Lung (tissue), 11 donors: ENCODE measurements at regions not wholly inside any gene's neighbourhood (a gene's known extent, or its start where the extent isn't known, plus 50 kb on each side); places are given as distances from the start of the nearest gene placed in this dataset.

Experiments
- ATAC-seq: fragments of 200-7000 bp; cut with Tn5 transposase; one replicate; pipeline ENCODE4 v1.9.1; 2020; ENCODE audit warnings: moderate number of reproducible peaks; ENCODE audit not compliant: insufficient read depth, low FRiP score
- DNase-seq, 3 donors: peaks; one replicate each; pipeline ENCODE4 v3.0.0-alpha.2; 2013 to 2017
- H3K27ac ChIP-seq, 2 donors: one replicate each; pipeline ENCODE4 v1.5.1; 2013; ENCODE audit warnings: mild to moderate bottlenecking in 2 of 2, moderate library complexity in 2 of 2, control low read depth in 1 of 2, inconsistent platforms in 1 of 2, low read depth in 1 of 2, low read length in 1 of 2
- H3K27me3 ChIP-seq, 3 donors: one replicate each; pipeline ENCODE4 v1.5.1; 2013; ENCODE audit warnings: low read length in 2 of 3; ENCODE audit not compliant: control insufficient read depth in 3 of 3, insufficient read depth in 3 of 3
- H3K36me3 ChIP-seq, 4 donors: one replicate each; pipeline ENCODE4 v1.5.1; 2013; ENCODE audit warnings: low read length in 4 of 4, mild to moderate bottlenecking in 1 of 4, moderate library complexity in 1 of 4; ENCODE audit not compliant: control insufficient read depth in 4 of 4, insufficient read depth in 4 of 4
- H3K4me1 ChIP-seq, 5 donors: one replicate each; pipeline ENCODE4 v1.5.1; 2013; ENCODE audit warnings: low read length in 5 of 5, mild to moderate bottlenecking in 2 of 5, moderate library complexity in 1 of 5; ENCODE audit not compliant: control insufficient read depth in 5 of 5, insufficient read depth in 5 of 5
- H3K4me3 ChIP-seq: one replicate; pipeline ENCODE4 v1.5.1; 2013; ENCODE audit warnings: mild to moderate bottlenecking, control low read depth, moderate library complexity
- H3K9ac ChIP-seq, 2 donors: one replicate each; pipeline ENCODE4 v1.5.1; 2013; ENCODE audit warnings: low read length in 2 of 2, control low read depth in 1 of 2; ENCODE audit not compliant: insufficient read depth in 1 of 2
- H3K9me3 ChIP-seq, 4 donors: one replicate each; pipeline ENCODE4 v1.5.1; 2013; ENCODE audit warnings: low read length in 3 of 4, mild to moderate bottlenecking in 1 of 4, moderate library complexity in 1 of 4; ENCODE audit not compliant: control insufficient read depth in 4 of 4, insufficient read depth in 3 of 4
- CTCF ChIP-seq: IDR thresholded peaks from 2 replicates; pipeline ENCODE4 v1.5.1; 2012; ENCODE audit warnings: mild to moderate bottlenecking; ENCODE audit errors: control extremely low read depth, extremely low read depth
- WGBS, 2 donors: extraction: QIAGEN DNeasy Blood & Tissue Kit; methylation state at CpG; one replicate each; pipeline ENCODE4 v1.1.7; 2013; 5-methylcytosine and 5-hydroxymethylcytosine counted together
- donor health status: control.
- donor health status: control.
- donor health status: Bipolar disorder and iron deficiency.
- donor health status: healthy.
- donor health status: DM: yes; HTN: yes; CAD: no.

DNA sequence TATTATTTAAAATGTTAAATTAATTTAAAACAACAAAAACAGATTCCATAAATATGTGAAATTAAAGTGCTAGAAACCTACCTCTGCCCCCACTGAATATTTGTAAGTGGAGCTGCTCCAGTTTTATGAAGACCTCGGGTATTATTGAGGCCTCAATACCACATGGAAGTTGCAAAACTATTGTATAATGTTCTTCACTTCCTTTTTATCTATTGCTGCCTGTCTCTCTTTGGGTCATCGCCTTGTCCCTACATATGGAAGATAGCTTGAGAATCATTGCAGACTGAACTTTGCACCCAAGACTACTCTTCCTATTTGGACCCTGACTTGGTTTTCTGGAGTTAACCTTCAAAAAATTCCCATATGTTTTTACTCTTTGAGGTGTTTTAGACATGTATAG, 212.1 kb upstream of the NETO1 start:
- H3K36me3 ChIP-seq, result no peaks in the 10 kb centered on the region
- TF ChIP-seq CTCF, result no peak
- H3K9me3 ChIP-seq, result no peaks in the 10 kb centered on the region
- no peak overlapping the region for H3K27ac ChIP-seq
- 60 to 73% methylated on average over 2 of the region's 2 CpGs for WGBS, 2 donors
- DNase-seq (no peak), ATAC-seq (no peak)
- H3K27me3 ChIP-seq, result no peaks in the 10 kb centered on the region
- no peaks in the 10 kb centered on the region for H3K4me1 ChIP-seq
- H3K4me3 ChIP-seq, result no peak overlapping the region
- H3K9ac ChIP-seq, result no peak overlapping the region

DNA sequence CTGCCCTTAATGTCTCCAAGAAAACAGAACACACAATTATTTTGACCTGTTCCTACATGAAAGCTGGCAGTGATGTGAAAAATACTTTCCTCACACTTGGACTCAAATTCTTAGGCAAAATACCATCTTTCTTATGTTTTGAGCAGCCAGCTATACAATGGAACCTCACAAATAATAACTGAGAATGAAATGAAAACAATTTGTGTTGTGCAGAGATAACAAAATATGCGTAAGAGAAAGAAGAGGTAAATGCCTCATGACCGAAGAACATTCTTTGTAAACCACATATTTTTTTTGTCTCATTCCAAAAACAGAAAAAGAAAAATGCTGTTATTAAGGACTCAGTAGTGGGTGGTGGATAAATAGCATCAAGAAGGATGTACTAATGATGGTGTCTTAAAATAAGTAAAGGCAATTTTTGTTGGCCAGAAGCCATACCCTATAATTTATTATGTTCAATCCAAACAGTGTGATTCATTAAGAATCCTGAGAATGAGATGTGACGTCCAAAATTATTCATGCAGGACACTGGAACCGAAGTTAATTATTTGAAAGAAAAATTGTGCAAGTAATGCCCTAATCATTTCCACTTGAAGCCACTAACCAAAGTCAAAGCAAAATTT, 193.0 kb upstream of the NETO1 start:
- no peak for ATAC-seq
- no peak overlapping the region for H3K27ac ChIP-seq
- WGBS, 2 donors, result 67 to 80% methylated on average over 4 of the region's 4 CpGs

DNA sequence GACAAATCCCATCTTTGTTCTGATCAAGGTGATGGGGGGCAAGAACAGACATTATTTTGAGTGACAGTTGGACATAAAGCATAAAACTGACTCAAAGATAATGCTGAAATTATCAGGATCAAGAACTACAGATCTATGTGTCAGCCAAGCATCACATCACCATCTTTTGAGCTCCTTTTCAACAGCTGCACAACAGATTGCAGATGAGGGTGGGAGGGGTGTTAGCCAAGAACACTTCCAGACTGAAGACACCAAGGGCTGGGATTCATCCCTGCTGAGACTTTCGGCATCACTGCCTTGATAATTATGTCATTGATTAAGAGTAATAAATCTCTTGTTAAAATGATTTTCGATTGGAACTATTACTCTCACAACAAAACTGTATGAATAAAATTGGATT, 191.5 kb upstream of the NETO1 start:
- no peak for ATAC-seq

More for the DNA sequence above, 193.0 kb upstream of the NETO1 start:
- no peak for TF ChIP-seq CTCF
- Histone ChIP-seq H3K9me3 (no peaks in the 10 kb centered on the region), H3K4me1 (no peaks in the 10 kb centered on the region), H3K36me3 (no peaks in the 10 kb centered on the region), H3K4me3 (no peak overlapping the region), H3K9ac (no peak overlapping the region), H3K27me3 (no peaks in the 10 kb centered on the region)
- no peak for DNase-seq

More for the DNA sequence above, 191.5 kb upstream of the NETO1 start:
- no peak overlapping the region for H3K27ac ChIP-seq
- H3K27me3 ChIP-seq, result no peaks in the 10 kb centered on the region
- DNase-seq, result no peak
- TF ChIP-seq CTCF, result no peak
- H3K9ac ChIP-seq, result no peak overlapping the region
- H3K4me1 ChIP-seq, result no peaks in the 10 kb centered on the region
- 82% methylated on average over 2 of the region's 2 CpGs for WGBS, 2 donors
- no peak overlapping the region for H3K4me3 ChIP-seq
- H3K36me3 ChIP-seq, result no peaks in the 10 kb centered on the region
- H3K9me3 ChIP-seq, result no peaks in the 10 kb centered on the region
